ENCODE measurements at regions not wholly inside any gene's neighbourhood (a gene's known extent, or its start where the extent isn't known, plus 50 kb on each side); places are given as distances from the start of the nearest gene placed in this dataset.

DNA sequence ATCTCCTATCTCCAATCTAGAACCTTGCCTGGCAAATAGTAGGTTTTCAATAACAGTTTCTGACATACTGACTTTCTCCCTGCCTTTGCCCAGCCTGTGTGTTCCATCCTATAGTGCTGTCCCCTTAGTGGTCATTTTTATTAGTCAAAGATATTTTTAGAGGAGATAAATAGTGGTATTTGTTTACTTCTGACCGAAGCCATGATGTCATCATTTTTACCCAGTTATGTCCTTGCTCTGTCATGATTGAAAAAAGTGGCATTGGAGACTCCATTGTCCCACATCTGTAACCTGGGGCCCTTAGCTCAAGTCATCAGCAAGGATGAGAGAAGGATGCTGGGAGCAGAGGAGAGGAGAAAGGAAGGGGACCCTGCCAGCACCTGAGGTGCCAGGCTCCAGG is 80.6 kb upstream of the ATP2B2 start:
- DNase-seq: no peak

DNA sequence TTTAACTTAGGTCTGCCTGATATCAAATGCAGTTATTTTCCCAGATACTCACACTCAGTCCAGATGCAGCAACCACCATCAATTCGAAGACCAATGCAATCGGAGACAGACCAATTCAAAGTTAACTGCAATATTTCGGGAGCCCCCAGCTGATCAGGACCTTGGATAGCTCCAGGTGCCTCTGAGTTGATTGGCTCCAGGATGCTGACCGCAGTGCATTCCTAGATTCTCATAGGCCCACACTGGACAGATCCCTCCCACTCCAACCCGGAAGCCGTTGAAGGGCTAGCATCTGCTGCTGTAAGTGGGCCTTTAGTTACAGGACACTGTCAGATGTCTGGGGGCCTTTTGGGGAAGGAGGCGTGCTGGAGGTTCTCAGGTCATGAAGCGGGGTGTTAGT is 89.5 kb upstream of the ATP2B2 start:
- no peak for DNase-seq

- no peak for DNase-seq
Measured at GRCh38 chr3:10596746-10597448, 91.5 kb upstream of the ATP2B2 start.

GRCh38 chr3:10597733-10598132 is 92.3 kb upstream of the ATP2B2 start:
- no peak for DNase-seq

GRCh38 chr3:10599017-10599416 is 93.6 kb upstream of the ATP2B2 start:
- DNase-seq: no peak

GRCh38 chr3:10599444-10599843 is 94.1 kb upstream of the ATP2B2 start:
- no peak for DNase-seq

- DNase-seq: no peak
Measured at GRCh38 chr3:10600296-10600714, 94.9 kb upstream of the ATP2B2 start.

DNA sequence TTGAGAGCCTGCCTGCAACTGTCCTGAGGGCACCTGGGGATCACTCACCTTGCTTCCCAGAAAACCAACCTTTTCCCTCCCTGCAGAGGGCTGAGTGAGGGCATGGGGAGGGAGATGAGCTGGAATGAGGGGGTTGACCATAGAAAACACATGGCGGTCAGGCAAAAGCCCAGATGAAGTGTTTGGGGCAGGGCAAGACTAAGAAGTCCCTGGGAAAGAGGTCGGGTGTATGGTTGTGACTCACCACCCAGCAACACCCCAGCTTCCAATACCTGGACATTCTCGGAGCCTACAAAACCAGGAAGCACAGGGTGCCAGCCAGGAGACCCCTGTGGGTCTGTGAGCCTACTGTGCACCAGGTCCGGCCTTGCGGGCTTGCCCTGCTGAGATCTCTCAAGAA is 95.3 kb upstream of the ATP2B2 start:
- DNase-seq: no peak

GRCh38 chr3:10601151-10601856 is 95.9 kb upstream of the ATP2B2 start:
- no peak for DNase-seq

DNA sequence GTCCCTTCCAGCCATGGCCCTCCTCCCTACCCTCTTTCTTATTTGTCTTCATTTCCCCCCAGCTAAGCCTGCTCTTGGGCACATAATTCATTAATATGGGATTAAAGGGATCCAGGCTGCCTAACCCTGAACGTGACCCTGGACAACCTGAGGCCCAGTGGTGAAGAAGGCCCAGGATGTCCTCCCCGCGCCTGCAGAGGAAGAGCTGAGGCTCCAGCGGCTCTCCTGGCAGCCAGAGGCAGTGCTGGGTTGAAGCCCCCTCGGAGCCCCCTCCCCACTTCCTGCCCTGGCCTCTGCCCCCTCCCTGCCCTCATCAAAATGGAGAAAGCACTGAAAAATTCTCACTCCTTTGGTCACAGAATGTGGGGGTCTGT is 96.5 kb upstream of the ATP2B2 start:
- no peak for DNase-seq

- DNase-seq: no peak
Measured at GRCh38 chr3:10602271-10602670, 96.9 kb upstream of the ATP2B2 start.

DNA sequence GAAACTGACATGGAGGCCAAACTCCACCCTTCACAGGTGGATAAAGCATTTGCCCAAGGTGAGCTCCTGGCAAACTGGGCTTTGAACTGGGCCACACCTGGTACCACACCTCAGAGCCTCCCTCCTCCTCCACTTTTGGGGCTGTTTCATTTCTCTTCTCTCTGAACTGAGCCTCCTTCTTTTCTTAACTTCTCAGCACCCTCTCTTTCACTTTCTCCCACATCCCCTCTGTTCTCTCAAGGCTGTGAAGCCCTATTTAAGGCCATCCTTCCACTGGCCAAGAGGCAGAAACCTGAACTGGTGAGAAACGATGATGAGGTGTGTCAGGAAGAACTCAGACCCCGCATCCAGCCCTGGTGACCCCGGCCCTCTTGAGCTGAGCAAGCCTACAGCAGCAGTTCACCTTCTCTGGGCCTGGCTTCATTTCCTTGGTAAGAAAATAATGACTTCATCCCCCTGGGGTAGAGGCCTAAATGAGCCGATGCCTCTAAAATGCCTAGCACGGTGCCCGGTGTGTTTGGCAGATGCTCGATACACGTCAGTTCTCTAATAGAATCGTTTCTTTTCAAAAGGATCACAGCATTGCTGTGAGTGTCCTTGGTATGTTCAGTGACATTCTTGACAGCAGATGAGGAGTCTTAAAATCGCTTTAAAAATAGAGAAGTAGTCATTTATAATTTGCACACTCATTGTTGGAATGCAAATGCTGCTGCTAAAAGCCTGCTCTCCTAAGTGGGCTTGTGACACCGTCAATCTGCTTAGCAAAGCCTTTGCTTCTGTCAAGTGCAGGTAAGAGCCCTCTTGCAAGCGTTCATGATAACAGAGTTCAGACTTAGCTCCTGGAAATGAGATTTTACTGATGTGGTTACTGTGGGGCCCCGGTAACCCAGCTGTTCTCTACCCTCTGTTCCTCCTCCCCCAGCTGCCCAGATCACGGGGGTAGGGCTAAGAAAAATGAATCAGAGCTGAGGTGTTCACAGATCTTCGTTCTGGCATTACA is 97.7 kb upstream of the ATP2B2 start:
- DNase-seq: no peak

GRCh38 chr3:10609134-10609533 is 103.7 kb upstream of the ATP2B2 start:
- DNase-seq: no peak

DNA sequence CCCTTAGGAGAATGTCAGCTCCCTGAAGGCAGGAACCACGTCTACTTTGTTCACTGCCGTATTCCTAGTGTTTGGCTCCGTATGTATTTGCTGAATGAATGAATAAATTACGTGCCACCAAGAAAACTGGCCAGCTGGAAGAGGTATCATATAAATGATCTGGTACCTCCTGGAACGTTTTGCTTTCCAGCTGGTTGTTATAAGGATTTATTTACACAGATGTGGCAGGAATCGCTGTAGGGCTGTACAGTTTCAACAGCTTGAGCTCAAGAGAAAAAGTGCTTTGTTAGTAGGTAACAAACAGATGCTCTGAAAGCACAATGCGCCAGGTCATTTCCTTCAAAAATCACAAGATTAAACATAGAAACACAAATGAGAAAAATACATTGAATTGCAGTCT is 108.8 kb upstream of the ATP2B2 start:
- peak; percentile 79 for DNase-seq

- DNase-seq: no peak
Measured at GRCh38 chr3:10615715-10616114, 110.3 kb upstream of the ATP2B2 start.

- no peak for DNase-seq
Measured at GRCh38 chr3:10616321-10616720, 110.9 kb upstream of the ATP2B2 start.

DNA sequence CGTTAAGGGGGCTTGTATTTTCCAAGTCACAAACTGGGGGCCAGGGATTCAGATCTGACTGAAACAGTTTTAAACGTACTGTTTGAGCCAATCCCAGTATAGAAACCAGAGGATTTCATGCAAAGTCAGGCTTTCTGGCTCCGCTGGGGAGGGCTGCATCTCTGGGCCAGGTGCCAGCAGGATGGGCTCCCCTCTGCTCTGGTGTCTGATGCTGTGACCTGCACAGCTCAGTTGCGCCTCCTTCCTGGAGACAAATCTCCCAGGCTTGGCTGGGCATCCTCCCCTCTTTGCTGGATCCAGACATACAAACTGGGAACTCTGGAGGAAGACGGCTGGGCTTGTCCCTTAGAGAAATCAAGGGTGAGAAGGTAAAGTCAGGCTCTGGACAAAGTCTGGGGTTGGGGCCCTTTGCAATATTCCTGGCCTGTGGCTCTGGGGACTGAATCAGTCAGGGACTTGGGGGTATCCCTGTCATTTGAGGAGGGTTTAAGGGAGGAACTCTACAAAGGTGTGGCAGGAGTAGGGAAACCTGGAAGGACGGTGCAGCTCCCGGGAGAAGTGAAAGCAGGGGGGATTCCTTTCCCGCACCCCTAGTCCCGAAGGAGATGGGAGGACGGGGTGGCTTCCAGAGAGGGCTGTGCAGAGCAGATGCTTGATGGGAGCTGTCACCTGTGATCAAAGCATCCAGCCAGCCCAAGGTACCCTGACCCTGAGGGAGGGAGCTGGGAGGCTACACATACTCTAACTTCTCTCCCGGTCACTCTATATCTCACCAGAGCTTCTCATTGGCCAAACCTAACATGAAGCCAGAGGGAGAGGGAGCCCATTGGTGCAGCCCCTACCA is 114.8 kb upstream of the ATP2B2 start:
- no peak for DNase-seq

- DNase-seq: no peak
Measured at GRCh38 chr3:10620833-10621082, 115.4 kb upstream of the ATP2B2 start.

DNA sequence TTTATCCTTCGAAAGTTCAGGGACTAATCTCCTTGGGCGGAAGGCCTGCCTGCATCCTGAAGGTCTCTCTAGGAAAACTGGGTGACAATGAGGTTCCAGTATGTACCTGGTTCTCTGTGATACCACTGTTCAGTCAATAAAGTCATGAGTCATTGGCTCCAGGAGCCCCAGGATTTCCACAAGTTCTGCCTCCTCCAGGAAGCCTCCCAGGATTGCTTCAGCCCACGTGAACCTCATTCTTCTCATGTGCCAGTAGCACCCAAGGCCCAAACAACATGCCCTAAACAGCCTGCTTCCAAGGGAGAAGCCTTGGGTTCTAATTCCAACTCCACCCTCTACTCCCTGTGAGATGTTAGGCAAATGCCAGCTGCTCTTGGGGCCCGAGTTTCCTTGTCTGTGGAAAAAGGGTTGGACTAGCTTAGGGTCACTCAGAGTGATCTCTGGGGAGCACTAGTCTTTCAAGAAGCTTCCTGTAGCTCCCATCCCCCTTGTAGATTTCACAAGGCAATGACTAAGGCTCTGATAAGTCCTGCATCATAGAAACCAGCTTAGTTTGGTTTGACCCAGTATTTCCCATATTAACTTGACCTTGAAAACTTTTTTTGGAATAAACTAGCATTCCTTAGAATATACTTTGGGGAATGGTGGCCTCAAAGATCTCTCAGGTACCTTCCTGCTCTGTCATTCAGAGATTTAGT is 118.3 kb upstream of the ATP2B2 start:
- no peak for DNase-seq

DNA sequence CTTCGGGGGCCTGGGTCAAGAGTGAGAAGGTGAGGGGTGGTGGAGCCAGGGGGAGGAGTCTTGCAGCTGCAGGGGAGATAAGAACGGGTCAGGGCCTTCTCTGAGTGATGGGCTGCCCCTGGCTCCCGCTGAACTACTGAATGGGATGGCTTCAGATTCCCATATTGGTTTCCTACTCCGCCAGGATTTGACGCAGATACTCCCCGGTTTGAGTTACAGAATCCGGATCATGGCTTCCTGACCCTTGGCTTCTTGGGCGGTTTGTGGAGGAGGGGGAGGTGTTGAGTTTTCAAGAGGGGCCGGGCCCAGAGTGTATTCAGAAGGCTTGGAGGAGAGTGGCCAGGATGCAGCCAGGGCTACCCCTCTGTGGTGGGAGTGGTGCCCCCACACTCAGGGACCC is 119.9 kb upstream of the ATP2B2 start:
- DNase-seq: no peak

DNA sequence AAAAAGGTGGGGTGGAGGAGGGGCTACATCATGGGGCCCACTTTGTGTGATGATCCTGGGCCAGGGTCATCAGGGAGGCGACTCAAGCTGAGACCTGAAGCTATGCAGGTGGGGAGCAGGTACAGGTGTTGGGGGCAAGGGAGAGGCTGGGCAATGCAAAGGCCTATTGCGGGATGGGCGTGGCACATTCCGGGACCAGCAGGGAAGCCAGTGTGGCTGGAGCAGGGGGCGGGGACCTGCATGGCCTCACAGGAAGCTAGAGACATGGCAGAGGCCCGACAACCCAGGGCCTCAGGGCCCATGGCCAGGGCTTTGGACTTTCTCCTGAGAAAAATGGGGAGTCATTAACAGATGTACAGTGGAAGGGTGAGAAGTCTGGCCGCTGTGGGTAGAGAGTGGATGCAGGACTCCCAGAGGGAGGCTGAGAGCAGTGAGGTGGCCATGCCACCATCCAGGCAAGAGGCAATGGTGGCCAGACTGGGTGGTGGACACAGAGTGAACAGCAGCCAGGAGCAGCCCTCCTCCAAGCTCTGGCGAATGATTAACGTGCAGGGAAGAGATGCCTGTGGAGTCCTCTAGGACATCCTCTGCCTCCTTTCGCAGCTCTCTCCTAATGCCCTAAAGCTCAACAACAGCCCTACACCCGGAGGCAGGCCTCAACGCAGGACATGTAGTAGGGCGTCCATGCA is 122.6 kb upstream of the ATP2B2 start:
- no peak for DNase-seq

Data from DMS 273 treated with DMSO at 0.1 percent for 48 hours (cell line).